KMS-11 (cell line): ENCODE measurements at regions not wholly inside any gene's neighbourhood (a gene's known extent, or its start where the extent isn't known, plus 50 kb on each side); places are given as distances from the start of the nearest gene placed in this dataset.
A peak's percentile ranks its signal among the peaks of the same experiment; 100 is the strongest.

ENCODE experiments used
- H2AFZ ChIP-seq: fragments of 200-600 bp; sonication (generic); 2 replicates; pipeline ENCODE4 v1.6.1; 2016; ENCODE audit warnings: antibody characterized with exemption, mixed run types, low read depth
- H3K27ac ChIP-seq: fragments of 200-600 bp; sonication (generic); 2 replicates; pipeline ENCODE4 v1.6.1; 2016; ENCODE audit warnings: mild to moderate bottlenecking, mixed run types
- H3K27me3 ChIP-seq: fragments of 200-600 bp; sonication (generic); 2 replicates; pipeline ENCODE4 v1.6.1; 2017; ENCODE audit warnings: mild to moderate bottlenecking, low read depth, mixed run types, moderate library complexity; ENCODE audit not compliant: insufficient read depth
- H3K36me3 ChIP-seq: fragments of 200-600 bp; sonication (generic); 2 replicates; pipeline ENCODE4 v1.6.1; 2017; ENCODE audit warnings: mild to moderate bottlenecking, mixed run types; ENCODE audit not compliant: insufficient read depth
- H3K4me1 ChIP-seq: fragments of 200-600 bp; sonication (generic); 2 replicates; pipeline ENCODE4 v1.6.1; 2016; ENCODE audit warnings: mild to moderate bottlenecking, low read depth, mixed run types; ENCODE audit not compliant: poor library complexity, severe bottlenecking
- H3K4me2 ChIP-seq: fragments of 200-600 bp; sonication (generic); 2 replicates; pipeline ENCODE4 v1.7.0; 2016; ENCODE audit warnings: mild to moderate bottlenecking, mixed run types
- H3K4me3 ChIP-seq: fragments of 200-600 bp; sonication (generic); IDR thresholded peaks from 2 replicates; pipeline ENCODE4 v1.6.1; 2017; ENCODE audit warnings: low read depth, low read length, mixed read lengths; ENCODE audit not compliant: insufficient read depth
- H3K79me2 ChIP-seq: fragments of 200-600 bp; sonication (generic); 2 replicates; pipeline ENCODE4 v1.6.1; 2016; ENCODE audit warnings: low read depth, mixed run types; ENCODE audit not compliant: insufficient read depth
- H3K9ac ChIP-seq: fragments of 200-600 bp; sonication (generic); 2 replicates; pipeline ENCODE4 v1.6.1; 2016; ENCODE audit warnings: mild to moderate bottlenecking, mixed run types
- H4K20me1 ChIP-seq: fragments of 200-600 bp; sonication (generic); 2 replicates; pipeline ENCODE4 v1.6.1; 2016; ENCODE audit warnings: mild to moderate bottlenecking, mixed run types; ENCODE audit not compliant: insufficient read depth
- TF ChIP-seq, protein P1 (sequence below): fragments of 200-600 bp; sonication (generic); conservative IDR thresholded peaks from 2 replicates; pipeline ENCODE4 v1.6.1; 2017; ENCODE audit warnings: low read depth, mild to moderate bottlenecking, antibody characterized with exemption, low read length, moderate library complexity, mixed read lengths

DNA sequence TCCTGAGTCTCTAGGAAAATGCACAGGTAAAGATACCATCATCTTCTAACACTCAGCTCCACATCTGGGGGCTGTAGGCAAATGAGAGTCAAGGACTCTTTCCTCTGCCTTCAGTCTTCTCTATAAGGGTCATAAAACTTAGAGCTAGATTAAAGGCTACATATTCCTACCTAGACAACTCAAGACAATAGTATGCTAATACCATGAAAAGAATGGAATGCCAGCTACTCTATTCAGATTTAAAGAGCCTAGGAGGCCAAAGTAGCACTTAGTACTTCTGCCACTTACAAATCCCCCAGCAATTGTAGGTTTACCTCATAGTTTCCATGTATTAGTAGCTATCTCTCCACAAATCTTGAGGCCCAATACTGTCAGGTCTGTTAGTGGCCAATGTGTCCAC lies 453.0 kb downstream of the SLITRK5 start:
- no peaks in the 10 kb centered on the region for H4K20me1 ChIP-seq
- TF ChIP-seq, protein P1, sequence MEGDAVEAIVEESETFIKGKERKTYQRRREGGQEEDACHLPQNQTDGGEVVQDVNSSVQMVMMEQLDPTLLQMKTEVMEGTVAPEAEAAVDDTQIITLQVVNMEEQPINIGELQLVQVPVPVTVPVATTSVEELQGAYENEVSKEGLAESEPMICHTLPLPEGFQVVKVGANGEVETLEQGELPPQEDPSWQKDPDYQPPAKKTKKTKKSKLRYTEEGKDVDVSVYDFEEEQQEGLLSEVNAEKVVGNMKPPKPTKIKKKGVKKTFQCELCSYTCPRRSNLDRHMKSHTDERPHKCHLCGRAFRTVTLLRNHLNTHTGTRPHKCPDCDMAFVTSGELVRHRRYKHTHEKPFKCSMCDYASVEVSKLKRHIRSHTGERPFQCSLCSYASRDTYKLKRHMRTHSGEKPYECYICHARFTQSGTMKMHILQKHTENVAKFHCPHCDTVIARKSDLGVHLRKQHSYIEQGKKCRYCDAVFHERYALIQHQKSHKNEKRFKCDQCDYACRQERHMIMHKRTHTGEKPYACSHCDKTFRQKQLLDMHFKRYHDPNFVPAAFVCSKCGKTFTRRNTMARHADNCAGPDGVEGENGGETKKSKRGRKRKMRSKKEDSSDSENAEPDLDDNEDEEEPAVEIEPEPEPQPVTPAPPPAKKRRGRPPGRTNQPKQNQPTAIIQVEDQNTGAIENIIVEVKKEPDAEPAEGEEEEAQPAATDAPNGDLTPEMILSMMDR, result no peak
- H3K4me3 ChIP-seq, result no peak overlapping the region
- H2AFZ ChIP-seq, result no peak overlapping the region
- H3K27ac ChIP-seq, result no peak overlapping the region
- H3K79me2 ChIP-seq, result no peaks in the 10 kb centered on the region
- no peaks in the 10 kb centered on the region for H3K36me3 ChIP-seq
- H3K4me1 ChIP-seq, result no peaks in the 10 kb centered on the region
- H3K27me3 ChIP-seq, result no peaks in the 10 kb centered on the region
- no peak overlapping the region for H3K9ac ChIP-seq
- no peak overlapping the region for H3K4me2 ChIP-seq

GRCh38 chr13:88125055-88125454 lies 453.9 kb downstream of the SLITRK5 start:
- no peaks in the 10 kb centered on the region for H3K4me1 ChIP-seq
- H3K79me2 ChIP-seq, result no peaks in the 10 kb centered on the region
- no peak overlapping the region for H3K27ac ChIP-seq
- no peak overlapping the region for H3K4me3 ChIP-seq
- H3K36me3 ChIP-seq, result no peaks in the 10 kb centered on the region
- H3K4me2 ChIP-seq, result no peak overlapping the region
- TF ChIP-seq, protein P1, result no peak
- H3K9ac ChIP-seq, result no peak overlapping the region
- no peaks in the 10 kb centered on the region for H3K27me3 ChIP-seq
- no peak overlapping the region for H2AFZ ChIP-seq
- H4K20me1 ChIP-seq, result no peaks in the 10 kb centered on the region

DNA sequence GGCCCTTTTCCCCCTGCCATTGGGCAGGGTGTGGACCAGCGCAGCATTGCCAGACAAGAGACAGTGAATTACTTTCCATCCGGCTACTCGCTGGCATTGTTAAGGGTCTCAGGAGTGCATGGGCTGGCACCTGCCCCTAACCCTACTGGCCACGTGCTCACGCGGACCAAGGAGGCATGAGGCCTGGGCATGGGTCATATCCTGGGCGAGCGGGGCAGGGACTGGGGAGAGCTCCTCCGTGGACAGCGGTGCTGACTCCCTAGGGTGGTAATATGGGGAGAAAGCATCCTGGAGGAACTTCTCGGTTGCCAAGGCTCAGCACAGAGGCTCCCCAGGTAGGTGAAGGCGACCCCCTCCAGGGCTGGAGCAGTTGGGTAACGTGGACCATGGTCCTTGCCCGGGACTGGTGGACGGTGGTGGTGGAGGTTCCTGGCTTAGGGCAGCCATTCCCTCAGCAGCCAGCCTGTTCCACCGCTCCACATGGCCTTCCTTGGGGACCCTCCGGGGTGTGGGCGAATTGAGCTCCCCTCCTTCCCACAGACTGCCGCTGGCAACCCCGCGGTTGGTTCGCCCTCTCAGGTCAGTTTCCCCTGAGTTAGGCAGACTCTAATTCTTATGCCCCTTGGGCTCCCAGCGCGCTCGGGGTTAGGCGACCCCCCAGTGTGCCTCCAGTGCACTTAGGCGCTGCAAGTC lies 465.1 kb downstream of the SLITRK5 start:
- Histone ChIP-seq H3K4me3 (no peak overlapping the region), H4K20me1 (no peaks in the 10 kb centered on the region), H2AFZ (no peak overlapping the region), H3K27ac (no peak overlapping the region), H3K36me3 (no peaks in the 10 kb centered on the region), H3K4me2 (no peak overlapping the region), H3K27me3 (no peaks in the 10 kb centered on the region), H3K9ac (no peak overlapping the region), H3K79me2 (no peaks in the 10 kb centered on the region), H3K4me1 (no peaks in the 10 kb centered on the region)
- TF ChIP-seq, protein P1, result no peak

DNA sequence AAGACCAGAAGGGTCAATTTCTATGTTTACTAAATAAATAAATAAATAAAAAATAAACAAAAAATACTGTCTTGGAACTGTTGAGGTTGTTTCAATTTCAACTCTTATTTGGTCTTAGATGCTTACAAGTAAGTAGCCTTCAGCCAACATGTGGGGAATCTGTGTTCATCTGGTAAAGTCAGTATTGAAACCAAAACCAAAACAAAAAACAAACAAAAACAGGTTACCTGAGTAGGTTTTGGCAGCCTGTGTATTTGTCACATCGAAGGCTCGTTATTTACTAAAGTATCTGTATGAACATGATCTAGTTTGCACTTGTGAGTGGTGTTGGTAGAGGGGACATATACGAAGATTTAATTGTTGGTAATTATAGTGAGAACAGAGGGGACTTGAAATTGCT lies 471.5 kb downstream of the SLITRK5 start:
- Histone ChIP-seq H3K9ac (no peak overlapping the region), H3K27me3 (no peaks in the 10 kb centered on the region), H4K20me1 (no peaks in the 10 kb centered on the region), H3K79me2 (no peaks in the 10 kb centered on the region), H3K4me3 (no peak overlapping the region), H3K4me1 (peaks cover 3% of the 10 kb centered on the region), H3K4me2 (peak overlapping the region; percentile 48; the same call in 1 of the 2 replicates), H2AFZ (peak overlapping the region; percentile 38; the same call in 1 of the 2 replicates), H3K27ac (no peak overlapping the region), H3K36me3 (no peaks in the 10 kb centered on the region)
- TF ChIP-seq, protein P1, result no peak
